ENCODE measurements at regions not wholly inside any gene's neighbourhood (a gene's known extent, or its start where the extent isn't known, plus 50 kb on each side); places are given as distances from the start of the nearest gene placed in this dataset.
"Not testable (repeated sequence)": the region's sequence is repeated elsewhere in the genome, so short reads cannot be mapped to it uniquely, and the experiment has no call there.

- peak; percentile 41 for DNase-seq
Observed at GRCh38 chr5:1651971-1652872, 128.5 kb upstream of the LPCAT1 start.

GRCh38 chr5:1651250-1651649 lies 127.5 kb upstream of the LPCAT1 start:
- peak; percentile 12 for DNase-seq

- DNase-seq, result no peak
Observed at GRCh38 chr5:1649554-1649953, 125.8 kb upstream of the LPCAT1 start.

- DNase-seq, result no peak
Observed at GRCh38 chr5:1648806-1649205, 125.0 kb upstream of the LPCAT1 start.

DNA sequence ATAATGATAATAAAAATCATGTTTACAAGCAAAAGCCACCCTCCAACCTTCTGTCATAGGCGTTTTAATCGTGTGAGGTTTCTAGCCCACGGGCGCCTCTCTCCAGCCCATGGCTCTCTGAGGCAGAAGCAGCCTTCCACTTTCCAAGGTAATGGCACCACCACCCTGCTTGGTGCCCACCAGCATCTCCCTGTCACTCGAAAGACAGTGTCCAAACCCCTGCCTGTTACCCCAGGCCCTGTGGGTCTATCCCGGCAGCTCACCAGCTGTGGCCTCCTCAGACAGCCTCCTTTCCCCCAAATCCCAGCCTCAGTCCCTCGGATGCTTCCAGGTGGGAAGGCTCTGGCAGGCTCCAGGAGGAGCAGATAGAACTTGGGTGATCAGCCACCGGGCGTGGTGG lies 123.8 kb upstream of the LPCAT1 start:
- DNase-seq, result no peak

- DNase-seq, result peak; percentile 92
Observed at GRCh38 chr5:1644810-1645571, 121.2 kb upstream of the LPCAT1 start.

DNA sequence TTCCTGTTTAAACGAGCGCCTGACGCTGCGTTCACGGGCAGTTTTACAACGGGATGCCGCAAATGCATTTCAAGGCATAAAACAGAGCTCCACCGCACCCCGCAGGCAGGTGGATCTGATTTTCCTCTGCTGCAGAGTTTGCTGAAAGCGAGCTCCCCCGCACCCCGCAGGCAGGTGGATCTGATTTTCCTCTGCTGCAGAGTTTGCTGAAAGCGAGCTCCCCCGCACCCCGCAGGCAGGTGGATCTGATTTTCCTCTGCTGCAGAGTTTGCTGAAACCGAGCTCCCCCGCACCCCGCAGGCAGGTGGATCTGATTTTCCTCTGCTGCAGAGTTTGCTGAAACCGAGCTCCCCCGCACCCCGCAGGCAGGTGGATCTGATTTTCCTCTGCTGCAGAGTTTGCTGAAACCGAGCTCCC lies 120.6 kb upstream of the LPCAT1 start:
- DNase-seq, result not testable (repeated sequence)

GRCh38 chr5:1643651-1644392 lies 120.1 kb upstream of the LPCAT1 start:
- DNase-seq, result no peak

GRCh38 chr5:1642621-1643061 lies 118.9 kb upstream of the LPCAT1 start:
- no peak for DNase-seq

- DNase-seq, result no peak
Observed at GRCh38 chr5:1642221-1642620, 118.5 kb upstream of the LPCAT1 start.

- peak; percentile 73 for DNase-seq
Observed at GRCh38 chr5:1641560-1642166, 117.9 kb upstream of the LPCAT1 start.

DNA sequence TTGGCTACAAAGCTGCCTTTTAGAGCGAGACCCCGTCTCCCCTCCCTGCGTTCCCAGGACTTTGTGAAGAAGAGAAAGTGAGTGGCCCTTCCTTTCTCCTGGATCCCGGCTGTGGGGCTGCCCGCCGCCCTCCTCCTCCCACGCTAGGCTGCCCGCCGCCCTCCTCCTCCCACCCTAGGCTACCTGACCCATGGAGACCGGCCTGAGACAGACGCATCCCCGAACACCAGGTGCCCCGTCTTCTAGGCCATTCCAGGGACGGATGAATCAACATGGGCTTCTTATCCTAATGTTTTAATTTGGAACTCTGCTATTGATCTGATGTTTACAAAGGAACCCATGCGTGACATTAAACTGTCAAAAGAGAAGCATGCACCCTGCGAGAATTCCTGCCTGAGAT lies 117.3 kb upstream of the LPCAT1 start:
- DNase-seq, result no peak

- DNase-seq, result no peak
Observed at GRCh38 chr5:1640421-1640881, 116.7 kb upstream of the LPCAT1 start.

DNA sequence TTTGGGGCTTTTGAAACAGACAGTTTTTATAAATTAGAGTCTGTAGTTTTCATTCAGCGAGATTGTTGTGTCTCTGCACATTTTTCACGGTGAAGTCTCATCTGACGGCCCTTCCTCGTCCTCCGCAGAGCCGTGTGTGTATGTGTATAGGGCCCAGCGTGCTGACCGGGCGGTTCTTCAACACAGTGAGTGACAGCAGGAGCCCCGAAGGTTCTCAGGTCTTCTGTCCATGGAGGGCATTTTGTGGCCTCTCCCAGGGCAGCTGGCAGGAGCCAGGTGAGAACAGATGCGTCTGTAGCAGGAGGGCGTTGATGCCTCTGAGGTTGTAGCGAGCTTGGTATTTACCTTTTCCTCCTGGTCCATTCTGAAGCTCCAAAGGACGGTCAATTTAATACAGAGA lies 116.0 kb upstream of the LPCAT1 start:
- DNase-seq, result peak; percentile 16

DNA sequence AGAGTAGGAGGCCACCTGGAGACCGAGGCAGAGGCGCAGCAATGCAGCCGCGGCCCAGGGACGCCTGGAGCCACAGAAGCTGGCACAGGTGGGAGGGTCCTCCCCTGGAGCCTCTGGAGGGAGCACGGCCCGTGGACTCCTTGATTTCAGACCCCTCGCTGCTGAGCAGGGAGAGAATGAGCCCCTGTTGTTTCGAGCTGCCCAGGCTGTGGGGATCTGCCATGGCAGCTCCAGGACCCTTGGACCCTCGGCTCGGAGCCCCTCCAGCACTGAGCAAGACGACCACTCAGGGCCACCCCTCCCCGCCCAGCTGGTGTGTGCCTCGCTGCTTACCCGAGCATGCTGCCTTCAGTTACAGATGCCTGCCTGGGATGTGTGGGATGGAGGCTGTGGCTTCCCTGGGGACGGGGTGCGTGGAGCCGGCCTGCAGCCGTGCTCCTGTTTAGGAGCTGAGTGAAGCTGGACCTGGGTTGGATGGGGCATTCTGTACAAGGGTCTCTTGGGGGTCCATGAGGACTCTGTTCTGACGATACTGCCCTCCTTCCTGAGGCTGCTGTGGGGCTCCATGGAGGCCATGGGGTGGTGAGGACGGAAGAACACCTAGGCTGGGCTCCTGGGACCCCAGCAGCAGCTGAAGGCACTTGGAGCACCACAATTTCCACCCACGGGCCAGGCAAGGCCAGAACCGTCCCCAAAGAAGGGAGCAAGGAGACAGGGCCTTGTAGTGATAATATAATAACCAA lies 115.1 kb upstream of the LPCAT1 start:
- peak; percentile 39 for DNase-seq

GRCh38 chr5:1637639-1638481 lies 114.1 kb upstream of the LPCAT1 start:
- DNase-seq, result peak; percentile 26

DNA sequence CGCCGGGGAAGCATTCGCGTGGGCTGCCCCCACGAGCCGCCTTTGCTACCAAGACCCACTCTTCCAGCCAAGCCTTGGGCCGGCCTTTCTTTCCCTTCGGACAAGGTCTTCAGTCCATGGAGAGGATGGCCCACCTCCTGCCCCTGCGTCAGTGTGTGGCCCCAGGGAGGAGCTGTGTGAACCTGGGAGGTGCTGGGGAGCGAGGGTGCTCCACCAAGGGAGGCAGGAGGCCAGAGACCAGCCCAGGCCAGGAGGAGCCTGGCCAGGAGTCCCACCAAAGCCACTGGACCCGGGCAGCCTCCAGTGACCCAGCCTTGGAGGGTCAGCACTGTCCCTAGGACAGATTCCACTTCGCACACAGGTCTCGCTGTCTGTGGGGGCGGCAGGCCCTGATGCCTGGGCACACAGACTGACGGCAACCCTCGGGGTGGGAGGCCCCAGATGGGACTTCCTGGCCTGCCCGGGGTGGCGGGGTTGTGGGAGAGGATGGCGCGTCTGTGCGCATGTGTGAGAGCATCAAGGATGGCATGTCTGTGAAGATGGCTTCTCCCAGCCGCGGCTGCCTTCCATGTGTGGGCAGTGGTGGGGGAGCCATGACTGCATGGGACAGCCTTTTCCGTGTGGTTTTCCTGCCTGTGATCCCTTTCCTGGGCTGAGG lies 113.3 kb upstream of the LPCAT1 start:
- peak; percentile 30 for DNase-seq

DNA sequence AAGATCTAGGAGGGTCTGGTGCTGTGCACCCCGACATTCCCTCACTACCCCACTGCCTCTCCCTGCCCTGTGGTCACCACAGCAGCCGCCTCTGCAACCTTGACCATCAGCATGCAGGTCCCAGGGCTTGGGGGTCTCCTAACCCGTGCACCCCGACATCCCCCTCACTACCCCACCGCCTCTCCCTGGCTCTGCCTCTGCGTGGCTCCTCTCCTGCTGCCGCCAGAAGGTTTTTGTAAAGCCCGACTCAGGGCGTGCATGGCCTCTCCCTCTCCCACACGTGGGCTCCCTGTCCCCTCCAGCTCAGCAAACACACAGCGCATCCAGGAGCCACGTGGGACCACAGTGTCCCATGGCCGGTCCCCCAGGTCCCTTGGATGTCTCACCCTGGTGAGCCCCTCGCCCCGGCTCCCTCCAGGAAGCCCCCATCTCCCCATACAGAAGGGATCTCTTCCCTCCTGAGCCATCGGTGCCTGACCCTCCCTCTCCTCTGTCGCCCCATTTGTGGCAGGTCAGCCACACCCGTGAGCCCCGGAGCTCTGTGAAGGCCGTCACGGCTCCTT lies 112.5 kb upstream of the LPCAT1 start:
- DNase-seq, result peak; percentile 27

GRCh38 chr5:1635477-1635876 lies 111.7 kb upstream of the LPCAT1 start:
- not testable (repeated sequence) for DNase-seq

DNA sequence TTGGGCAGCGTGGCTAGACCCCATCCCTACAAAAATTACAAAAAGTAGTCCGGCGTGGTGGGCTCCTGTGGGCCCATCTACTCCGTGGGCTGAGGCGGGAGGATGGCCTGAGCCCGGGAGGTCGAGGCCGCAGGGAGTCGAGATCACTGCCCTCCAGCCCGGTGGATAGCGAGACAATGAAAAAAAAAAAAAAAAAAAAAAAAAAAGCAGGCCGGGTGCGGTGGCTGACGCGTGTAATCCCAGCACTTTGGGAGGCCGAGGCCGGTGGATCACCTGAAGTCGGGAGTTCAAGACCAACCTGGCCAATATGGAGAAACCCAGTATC lies 110.5 kb upstream of the LPCAT1 start:
- DNase-seq, result no peak

Data from right forelimb (tissue), 1 donor.